ENCODE measurements at regions not wholly inside any gene's neighbourhood (a gene's known extent, or its start where the extent isn't known, plus 50 kb on each side); places are given as distances from the start of the nearest gene placed in this dataset.

GRCh38 chr3:40968666-40969065, 230.6 kb upstream of the CTNNB1 start:
- TF ChIP-seq CTCF (IDR thresholded peaks at IDR 0.05) (no peak), ZFX (IDR thresholded peaks at IDR 0.05; ENCODE audit: borderline replicate concordance) (no peak)
- no peak overlapping the region for H3K27ac ChIP-seq

- H3K27ac ChIP-seq, result no peak overlapping the region
- TF ChIP-seq CTCF (IDR thresholded peaks at IDR 0.05) (no peak), ZFX (IDR thresholded peaks at IDR 0.05; ENCODE audit: borderline replicate concordance) (no peak)
Observed at GRCh38 chr3:40969341-40969740, 230.0 kb upstream of the CTNNB1 start.

GRCh38 chr3:40969756-40970466, 229.4 kb upstream of the CTNNB1 start:
- TF ChIP-seq ZFX (IDR thresholded peaks at IDR 0.05; ENCODE audit: borderline replicate concordance), result no peak
- H3K27ac ChIP-seq, result no peak overlapping the region

- TF ChIP-seq ZFX (IDR thresholded peaks at IDR 0.05; ENCODE audit: borderline replicate concordance), result no peak
- TF ChIP-seq CTCF (IDR thresholded peaks at IDR 0.05), result no peak; the same call in 1 of the 2 replicates
- H3K27ac ChIP-seq, result no peak overlapping the region
Observed at GRCh38 chr3:40971191-40972168, 227.8 kb upstream of the CTNNB1 start.

- H3K27ac ChIP-seq, result no peak overlapping the region
Observed at GRCh38 chr3:40972350-40972749, 227.0 kb upstream of the CTNNB1 start.

GRCh38 chr3:40973141-40973540, 226.2 kb upstream of the CTNNB1 start:
- no peak overlapping the region for H3K27ac ChIP-seq
- TF ChIP-seq CTCF (IDR thresholded peaks at IDR 0.05) (no peak), ZFX (IDR thresholded peaks at IDR 0.05; ENCODE audit: borderline replicate concordance) (no peak)

More at GRCh38 chr3:40972350-40972749, 227.0 kb upstream of the CTNNB1 start:
- TF ChIP-seq ZFX (IDR thresholded peaks at IDR 0.05; ENCODE audit: borderline replicate concordance), result no peak
- TF ChIP-seq CTCF (IDR thresholded peaks at IDR 0.05), result no peak

- H3K27ac ChIP-seq, result no peak overlapping the region
- TF ChIP-seq CTCF (IDR thresholded peaks at IDR 0.05), result no peak
- TF ChIP-seq ZFX (IDR thresholded peaks at IDR 0.05; ENCODE audit: borderline replicate concordance), result no peak
Observed at GRCh38 chr3:40975711-40976121, 223.6 kb upstream of the CTNNB1 start.
